Keratinocyte (primary cell): ENCODE measurements at regions not wholly inside any gene's neighbourhood (a gene's known extent, or its start where the extent isn't known, plus 50 kb on each side); places are given as distances from the start of the nearest gene placed in this dataset.

ENCODE experiments used
- DNase-seq: peaks from one replicate; pipeline ENCODE4 v3.0.0-alpha.2; 2011; ENCODE audit warnings: low read depth, missing footprints, low spot score
- FAIRE-seq: peaks from 2 replicates; lab custom pipeline; 2011; peaks lifted over from hg19 to GRCh38; lab: Jason Lieb, UNC
- H2AFZ ChIP-seq: 2 replicates; pipeline ENCODE4 v1.6.0; 2012; ENCODE audit warnings: low read length, control low read depth, inconsistent platforms; ENCODE audit not compliant: control insufficient read depth
- H3K27ac ChIP-seq: 2 replicates; pipeline ENCODE4 v1.5.1; 2011; ENCODE audit warnings: low read length; ENCODE audit not compliant: control insufficient read depth, insufficient read depth
- H3K27me3 ChIP-seq: 3 replicates; pipeline ENCODE4 v1.6.0; 2011; ENCODE audit warnings: low read length; ENCODE audit not compliant: control insufficient read depth, insufficient read depth; ENCODE audit errors: extremely low read depth
- H3K36me3 ChIP-seq, 2 experiments: 2 replicates in 1 of 2; 3 replicates in 1 of 2; pipeline ENCODE4 v1.5.1; 2011; ENCODE audit warnings: low read length in 2 of 2, mild to moderate bottlenecking in 1 of 2; ENCODE audit not compliant: control insufficient read depth in 2 of 2, insufficient read depth in 2 of 2; ENCODE audit errors: extremely low read depth in 1 of 2
- H3K4me1 ChIP-seq: 3 replicates; pipeline ENCODE4 v1.5.1; 2011; ENCODE audit warnings: low read length; ENCODE audit not compliant: control insufficient read depth, insufficient read depth; ENCODE audit errors: extremely low read depth
- H3K4me2 ChIP-seq: 3 replicates; pipeline ENCODE4 v1.6.0; 2011; ENCODE audit warnings: low read depth, low read length; ENCODE audit not compliant: control insufficient read depth, insufficient read depth; ENCODE audit errors: extremely low read depth
- H3K4me3 ChIP-seq, 3 experiments: fragments of 200-600 bp in 1 of 3; sonication (generic) in 1 of 3; 2 replicates in 2 of 3; 3 replicates in 1 of 3; pipeline ENCODE4 v1.5.1; 2011 to 2016; ENCODE audit warnings: low read length in 3 of 3, mild to moderate bottlenecking in 3 of 3, control low read depth in 2 of 3, inconsistent platforms in 1 of 3, low read depth in 1 of 3, mixed read lengths in 1 of 3, mixed run types in 1 of 3, moderate library complexity in 1 of 3; ENCODE audit not compliant: control insufficient read depth in 2 of 3, insufficient read depth in 2 of 3; ENCODE audit errors: extremely low read depth in 1 of 3
- H3K79me2 ChIP-seq: 2 replicates; pipeline ENCODE4 v1.6.0; 2012; ENCODE audit warnings: low read length; ENCODE audit not compliant: control insufficient read depth, insufficient read depth
- H3K9ac ChIP-seq: 3 replicates; pipeline ENCODE4 v1.6.0; 2011; ENCODE audit warnings: low read length; ENCODE audit not compliant: control insufficient read depth, insufficient read depth; ENCODE audit errors: extremely low read depth
- H3K9me1 ChIP-seq: 3 replicates; pipeline ENCODE4 v1.6.0; 2011; ENCODE audit warnings: low read length; ENCODE audit not compliant: control insufficient read depth, insufficient read depth; ENCODE audit errors: extremely low read depth
- H3K9me3 ChIP-seq: 2 replicates; pipeline ENCODE4 v1.5.1; 2012; ENCODE audit warnings: low read depth, low read length; ENCODE audit not compliant: control insufficient read depth
- H4K20me1 ChIP-seq: 3 replicates; pipeline ENCODE4 v1.6.0; 2011; ENCODE audit warnings: low read length; ENCODE audit not compliant: control insufficient read depth, insufficient read depth; ENCODE audit errors: extremely low read depth
- EZH2 ChIP-seq: IDR thresholded peaks from one replicate; pipeline ENCODE4 v1.6.1; 2012; ENCODE audit warnings: inconsistent platforms, mild to moderate bottlenecking, low read length, moderate library complexity
- dilution Hi-C: fragments of 300-500 bp; cut with MboI; formaldehyde crosslinking; loops from one replicate; pipeline ENCODE4 v1.7.0; 2020; ENCODE audit warnings: low sequenced_read_pairs; ENCODE audit not compliant: extremely low pct_ligation_motif_present
- TF ChIP-seq, protein P1 (sequence below), 3 experiments: IDR thresholded peaks in 1 of 3; conservative IDR thresholded peaks in 1 of 3; optimal IDR thresholded peaks in 1 of 3; 2 replicates in 2 of 3; 3 replicates in 1 of 3; pipeline versions ENCODE3 to v1.5.1; 2011; ENCODE audit warnings: low read length in 3 of 3, mild to moderate bottlenecking in 3 of 3, moderate library complexity in 2 of 3, control low read depth in 1 of 3, inconsistent platforms in 1 of 3; ENCODE audit not compliant: insufficient read depth in 2 of 3; ENCODE audit errors: extremely low read depth in 1 of 3

DNA sequence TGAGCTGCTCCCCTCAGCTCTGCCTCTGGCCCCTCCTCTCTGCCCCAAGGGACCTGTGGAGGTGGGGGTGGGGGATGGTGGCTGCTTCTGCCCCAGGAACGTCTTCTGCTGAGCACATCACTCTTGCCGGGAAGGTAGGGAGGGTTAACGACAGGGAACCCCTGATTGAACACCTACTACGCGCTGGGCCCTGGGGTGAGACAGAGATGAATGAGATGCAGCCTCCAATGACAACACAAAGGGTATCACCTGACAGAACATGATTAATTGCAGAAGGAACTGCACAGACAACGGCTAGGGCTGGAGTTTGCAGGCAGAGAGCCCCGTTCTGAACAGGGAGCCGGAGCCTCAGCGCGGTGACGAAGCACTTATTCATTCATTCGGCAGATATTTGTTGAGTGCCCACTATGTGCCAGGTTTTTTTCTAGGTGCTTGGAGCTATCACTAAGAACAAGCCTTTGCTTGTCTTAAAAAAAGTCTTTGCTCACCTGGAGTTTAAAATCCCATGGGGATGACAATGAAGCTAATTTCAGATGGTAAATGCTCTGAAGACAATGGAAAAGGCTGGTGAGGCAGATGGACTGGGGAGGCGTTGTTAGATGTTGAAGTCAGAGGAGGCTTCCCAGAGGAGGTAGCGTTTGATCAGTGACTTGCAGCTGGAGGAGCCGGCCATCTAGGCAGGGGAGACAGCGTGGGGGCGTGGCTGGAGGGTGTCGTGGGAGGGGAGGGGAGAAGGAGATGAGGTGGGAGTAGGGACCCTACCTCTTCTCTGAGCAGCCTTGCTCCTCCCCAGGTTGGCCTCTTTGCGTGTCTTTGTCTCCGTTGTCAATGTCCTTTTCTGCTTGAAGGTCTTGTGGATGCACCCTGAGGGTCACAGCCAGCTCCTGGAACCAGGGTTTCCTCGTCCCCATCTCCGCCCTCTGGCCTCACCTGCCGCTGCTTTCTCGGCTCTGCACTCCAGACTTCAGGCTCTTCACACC lies 103.1 kb upstream of the CSF3R start:
- Histone ChIP-seq H3K27me3 (peaks cover 6% of the 10 kb centered on the region), H3K9me1 (no peaks in the 10 kb centered on the region), H3K9me3 (no peaks in the 10 kb centered on the region), H3K36me3 (no peaks in the 10 kb centered on the region), H3K79me2 (no peaks in the 10 kb centered on the region), H2AFZ (peak overlapping the region; percentile 16), H3K4me1 (peaks cover 13% of the 10 kb centered on the region), H3K4me3 (no peak overlapping the region), H3K9ac (no peak overlapping the region), H3K4me2 (peak overlapping the region; percentile 53), H3K27ac (no peak overlapping the region), H4K20me1 (no peaks in the 10 kb centered on the region)
- dilution Hi-C loops, result no loop called here
- FAIRE-seq (peak; percentile 92), DNase-seq (peak; percentile 68)
- TF ChIP-seq, protein P1, sequence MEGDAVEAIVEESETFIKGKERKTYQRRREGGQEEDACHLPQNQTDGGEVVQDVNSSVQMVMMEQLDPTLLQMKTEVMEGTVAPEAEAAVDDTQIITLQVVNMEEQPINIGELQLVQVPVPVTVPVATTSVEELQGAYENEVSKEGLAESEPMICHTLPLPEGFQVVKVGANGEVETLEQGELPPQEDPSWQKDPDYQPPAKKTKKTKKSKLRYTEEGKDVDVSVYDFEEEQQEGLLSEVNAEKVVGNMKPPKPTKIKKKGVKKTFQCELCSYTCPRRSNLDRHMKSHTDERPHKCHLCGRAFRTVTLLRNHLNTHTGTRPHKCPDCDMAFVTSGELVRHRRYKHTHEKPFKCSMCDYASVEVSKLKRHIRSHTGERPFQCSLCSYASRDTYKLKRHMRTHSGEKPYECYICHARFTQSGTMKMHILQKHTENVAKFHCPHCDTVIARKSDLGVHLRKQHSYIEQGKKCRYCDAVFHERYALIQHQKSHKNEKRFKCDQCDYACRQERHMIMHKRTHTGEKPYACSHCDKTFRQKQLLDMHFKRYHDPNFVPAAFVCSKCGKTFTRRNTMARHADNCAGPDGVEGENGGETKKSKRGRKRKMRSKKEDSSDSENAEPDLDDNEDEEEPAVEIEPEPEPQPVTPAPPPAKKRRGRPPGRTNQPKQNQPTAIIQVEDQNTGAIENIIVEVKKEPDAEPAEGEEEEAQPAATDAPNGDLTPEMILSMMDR (optimal IDR thresholded peaks at IDR 0.05 in 1 of 3, IDR thresholded peaks at IDR 0.05 in 1 of 3, conservative IDR thresholded peaks at IDR 0.05 in 1 of 3; ENCODE audit: extremely low read depth in 1 of 3, insufficient read depth in 2 of 3, low read length in 3 of 3), result no peak
- TF ChIP-seq EZH2, result no peak

DNA sequence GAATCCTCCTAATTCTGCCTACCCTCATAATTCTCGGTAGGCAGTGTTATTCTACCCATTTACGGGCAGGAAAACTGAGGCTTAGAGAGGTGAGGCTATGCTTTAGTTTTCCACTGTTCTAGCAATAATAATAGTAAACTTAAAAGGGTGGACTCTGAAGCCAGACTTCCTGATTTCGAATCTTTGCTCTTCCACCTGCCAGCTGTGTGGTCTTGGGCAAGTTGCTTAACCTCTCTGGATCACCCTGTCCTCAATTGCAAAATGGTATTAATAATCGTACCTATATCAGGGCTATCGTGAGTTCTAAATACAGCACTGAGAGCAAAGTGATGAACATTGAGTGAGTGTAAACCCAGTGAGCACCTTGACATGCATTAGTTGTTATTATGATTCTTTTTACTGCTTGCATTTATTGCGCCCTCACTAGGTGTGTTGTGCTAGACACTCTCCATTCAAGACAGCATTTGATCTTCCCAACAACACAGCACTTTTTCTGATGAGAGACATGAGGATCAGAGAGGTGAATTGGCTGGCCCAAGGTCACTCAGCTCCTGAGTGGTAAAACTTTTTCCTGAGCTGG lies 102.3 kb upstream of the CSF3R start:
- DNase-seq (no peak), FAIRE-seq (peak; percentile 68)
- Histone ChIP-seq H3K4me2 (no peak overlapping the region), H3K9me1 (no peaks in the 10 kb centered on the region), H3K27me3 (peaks cover 6% of the 10 kb centered on the region), H3K9me3 (no peaks in the 10 kb centered on the region), H3K79me2 (no peaks in the 10 kb centered on the region), H4K20me1 (no peaks in the 10 kb centered on the region), H3K27ac (no peak overlapping the region), H2AFZ (no peak overlapping the region), H3K4me1 (peaks cover 13% of the 10 kb centered on the region), H3K4me3 (no peak overlapping the region), H3K9ac (no peak overlapping the region), H3K36me3 (no peaks in the 10 kb centered on the region)
- TF ChIP-seq EZH2, result no peak
- TF ChIP-seq, protein P1 (optimal IDR thresholded peaks at IDR 0.05 in 1 of 3, IDR thresholded peaks at IDR 0.05 in 1 of 3, conservative IDR thresholded peaks at IDR 0.05 in 1 of 3; ENCODE audit: extremely low read depth in 1 of 3, insufficient read depth in 2 of 3, low read length in 3 of 3), result no peak
- dilution Hi-C loops, result no loop called here
